ENCODE measurements at regions not wholly inside any gene's neighbourhood (a gene's known extent, or its start where the extent isn't known, plus 50 kb on each side); places are given as distances from the start of the nearest gene placed in this dataset.

DNA sequence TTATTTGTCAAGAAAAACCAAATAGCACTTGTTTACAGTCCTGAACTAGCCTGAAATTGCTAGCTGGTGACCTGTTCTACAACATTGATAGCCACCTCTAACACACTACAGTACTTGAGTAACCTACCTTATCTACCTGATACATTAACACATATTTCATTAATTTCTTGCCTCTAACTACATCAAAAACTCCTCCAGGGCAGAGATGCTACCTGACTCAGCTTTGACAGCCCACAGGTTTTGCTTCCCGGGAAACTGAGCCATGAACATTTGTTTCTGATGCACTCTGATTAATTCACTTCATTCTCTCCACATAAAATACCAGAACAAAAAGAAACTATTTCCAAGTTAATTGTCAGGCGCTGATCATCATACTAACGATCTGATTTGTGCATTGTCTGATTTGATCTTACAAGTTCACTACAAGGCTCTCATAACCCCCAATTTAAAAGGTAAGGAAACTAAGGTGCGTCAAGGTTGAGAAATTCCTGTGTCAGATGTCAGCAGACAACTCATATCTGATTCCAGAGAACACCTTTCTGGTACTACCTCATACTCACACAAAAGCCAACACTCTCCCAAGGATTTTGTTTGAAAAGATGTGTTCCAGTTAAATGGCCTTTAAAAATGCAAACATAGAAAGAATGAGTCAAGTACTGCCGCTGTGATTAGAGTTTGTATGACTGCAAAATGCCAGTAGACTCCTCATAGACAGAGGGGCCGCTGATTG is 768.7 kb downstream of the BCL11B start:
- H3K36me3 ChIP-seq (ENCODE audit: low read depth): no peaks in the 10 kb centered on the region
- no peaks in the 10 kb centered on the region for H3K27me3 ChIP-seq (ENCODE audit: insufficient read depth, poor library complexity, severe bottlenecking)
- H3K27ac ChIP-seq (ENCODE audit: poor library complexity, severe bottlenecking): peak overlapping the region; percentile 66
- peaks cover 54% of the 10 kb centered on the region for H3K4me1 ChIP-seq (ENCODE audit: insufficient read depth, poor library complexity, severe bottlenecking)
- H3K4me3 ChIP-seq (ENCODE audit: severe bottlenecking): no peak overlapping the region
- TF ChIP-seq, protein P1, sequence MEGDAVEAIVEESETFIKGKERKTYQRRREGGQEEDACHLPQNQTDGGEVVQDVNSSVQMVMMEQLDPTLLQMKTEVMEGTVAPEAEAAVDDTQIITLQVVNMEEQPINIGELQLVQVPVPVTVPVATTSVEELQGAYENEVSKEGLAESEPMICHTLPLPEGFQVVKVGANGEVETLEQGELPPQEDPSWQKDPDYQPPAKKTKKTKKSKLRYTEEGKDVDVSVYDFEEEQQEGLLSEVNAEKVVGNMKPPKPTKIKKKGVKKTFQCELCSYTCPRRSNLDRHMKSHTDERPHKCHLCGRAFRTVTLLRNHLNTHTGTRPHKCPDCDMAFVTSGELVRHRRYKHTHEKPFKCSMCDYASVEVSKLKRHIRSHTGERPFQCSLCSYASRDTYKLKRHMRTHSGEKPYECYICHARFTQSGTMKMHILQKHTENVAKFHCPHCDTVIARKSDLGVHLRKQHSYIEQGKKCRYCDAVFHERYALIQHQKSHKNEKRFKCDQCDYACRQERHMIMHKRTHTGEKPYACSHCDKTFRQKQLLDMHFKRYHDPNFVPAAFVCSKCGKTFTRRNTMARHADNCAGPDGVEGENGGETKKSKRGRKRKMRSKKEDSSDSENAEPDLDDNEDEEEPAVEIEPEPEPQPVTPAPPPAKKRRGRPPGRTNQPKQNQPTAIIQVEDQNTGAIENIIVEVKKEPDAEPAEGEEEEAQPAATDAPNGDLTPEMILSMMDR (IDR thresholded peaks at IDR 0.05; ENCODE audit: poor library complexity, severe bottlenecking): no peak
- ATAC-seq (ENCODE audit: low read depth): peak; percentile 40
- no peaks in the 10 kb centered on the region for H3K9me3 ChIP-seq (ENCODE audit: severe bottlenecking)
- DNase-seq (ENCODE audit: low spot score): no peak

DNA sequence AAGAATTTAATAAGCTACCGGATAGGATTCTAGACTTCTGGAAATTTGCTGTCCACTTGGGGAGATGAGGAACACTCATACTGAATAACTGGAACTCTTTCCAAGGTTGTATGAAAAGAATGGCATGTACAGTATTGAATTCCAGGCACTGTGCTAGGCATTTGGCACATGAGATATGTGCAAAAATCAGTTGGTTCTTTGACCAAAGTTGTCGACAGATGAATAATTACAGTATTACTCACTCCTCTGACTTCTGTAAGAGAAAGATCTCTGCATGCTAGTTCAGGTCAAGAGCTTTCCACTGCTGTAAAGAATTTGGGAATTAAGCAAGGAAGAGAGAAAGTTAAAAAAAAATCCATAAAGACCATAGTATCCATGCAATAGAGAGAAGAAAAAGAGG is 764.7 kb downstream of the BCL11B start:
- H3K27ac ChIP-seq (ENCODE audit: poor library complexity, severe bottlenecking): peak overlapping the region; percentile 27
- H3K9me3 ChIP-seq (ENCODE audit: severe bottlenecking): no peaks in the 10 kb centered on the region
- peak; percentile 64 for ATAC-seq (ENCODE audit: low read depth)
- H3K4me1 ChIP-seq (ENCODE audit: insufficient read depth, poor library complexity, severe bottlenecking): peaks cover 30% of the 10 kb centered on the region
- no peak for DNase-seq (ENCODE audit: low spot score)
- TF ChIP-seq, protein P1 (IDR thresholded peaks at IDR 0.05; ENCODE audit: poor library complexity, severe bottlenecking): no peak
- no peaks in the 10 kb centered on the region for H3K27me3 ChIP-seq (ENCODE audit: insufficient read depth, poor library complexity, severe bottlenecking)
- H3K36me3 ChIP-seq (ENCODE audit: low read depth): no peaks in the 10 kb centered on the region
- no peak overlapping the region for H3K4me3 ChIP-seq (ENCODE audit: severe bottlenecking)

- Histone ChIP-seq H3K4me3 (ENCODE audit: severe bottlenecking) (no peak overlapping the region), H3K4me1 (ENCODE audit: insufficient read depth, poor library complexity, severe bottlenecking) (peaks cover 10% of the 10 kb centered on the region), H3K27ac (ENCODE audit: poor library complexity, severe bottlenecking) (no peak overlapping the region), H3K9me3 (ENCODE audit: severe bottlenecking) (no peaks in the 10 kb centered on the region), H3K36me3 (ENCODE audit: low read depth) (no peaks in the 10 kb centered on the region), H3K27me3 (ENCODE audit: insufficient read depth, poor library complexity, severe bottlenecking) (no peaks in the 10 kb centered on the region)
- ATAC-seq (ENCODE audit: low read depth) (no peak), DNase-seq (ENCODE audit: low spot score) (no peak)
- TF ChIP-seq, protein P1 (IDR thresholded peaks at IDR 0.05; ENCODE audit: poor library complexity, severe bottlenecking): no peak
These were observed 761.6 kb downstream of the BCL11B start for GRCh38 chr14:98510392-98510791.

DNA sequence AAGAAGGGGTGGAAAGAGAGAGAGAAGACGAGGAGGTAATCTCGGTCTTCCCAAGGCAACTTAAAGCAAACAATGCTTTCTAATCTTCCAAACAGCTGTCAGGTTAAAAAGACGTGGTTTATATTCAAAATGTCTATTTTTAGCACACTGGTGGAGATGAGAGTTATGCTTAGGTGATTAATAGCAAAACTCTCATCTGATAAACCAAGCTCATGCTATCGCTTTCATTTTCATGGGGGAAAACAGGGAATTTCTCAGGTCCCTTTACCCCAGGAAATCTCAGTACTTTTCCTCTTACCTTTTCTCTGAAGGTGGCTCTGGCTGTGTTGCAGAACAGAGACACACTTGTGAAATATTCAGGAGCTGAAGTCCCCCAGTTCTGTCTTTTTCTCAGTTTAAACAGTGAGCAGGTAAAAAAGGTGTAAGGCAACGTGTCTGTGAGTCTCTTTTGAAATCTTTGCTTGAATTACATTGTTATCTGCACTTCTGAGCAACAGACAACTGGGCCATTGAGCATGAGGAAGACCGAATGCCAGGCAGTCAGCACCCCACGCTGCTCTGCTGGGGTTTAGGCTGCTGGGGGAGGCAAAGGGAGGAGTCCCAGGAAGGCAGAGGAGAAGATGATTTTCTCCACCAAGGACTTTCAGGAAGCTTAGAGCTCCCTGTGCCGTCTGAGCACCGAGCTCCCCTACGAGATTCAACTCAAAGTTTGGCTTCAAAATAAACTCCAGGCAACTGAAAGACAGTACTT is 759.3 kb downstream of the BCL11B start:
- TF ChIP-seq, protein P1 (IDR thresholded peaks at IDR 0.05; ENCODE audit: poor library complexity, severe bottlenecking): no peak
- DNase-seq (ENCODE audit: low spot score) (no peak), ATAC-seq (ENCODE audit: low read depth) (no peak)
- Histone ChIP-seq H3K9me3 (ENCODE audit: severe bottlenecking) (no peaks in the 10 kb centered on the region), H3K36me3 (ENCODE audit: low read depth) (no peaks in the 10 kb centered on the region), H3K27ac (ENCODE audit: poor library complexity, severe bottlenecking) (no peak overlapping the region), H3K27me3 (ENCODE audit: insufficient read depth, poor library complexity, severe bottlenecking) (no peaks in the 10 kb centered on the region), H3K4me1 (ENCODE audit: insufficient read depth, poor library complexity, severe bottlenecking) (peaks cover 2% of the 10 kb centered on the region), H3K4me3 (ENCODE audit: severe bottlenecking) (no peak overlapping the region)

GRCh38 chr14:98513558-98513957 is 758.4 kb downstream of the BCL11B start:
- Histone ChIP-seq H3K27ac (ENCODE audit: poor library complexity, severe bottlenecking) (no peak overlapping the region), H3K4me1 (ENCODE audit: insufficient read depth, poor library complexity, severe bottlenecking) (no peaks in the 10 kb centered on the region), H3K27me3 (ENCODE audit: insufficient read depth, poor library complexity, severe bottlenecking) (no peaks in the 10 kb centered on the region), H3K4me3 (ENCODE audit: severe bottlenecking) (no peak overlapping the region), H3K36me3 (ENCODE audit: low read depth) (no peaks in the 10 kb centered on the region), H3K9me3 (ENCODE audit: severe bottlenecking) (no peaks in the 10 kb centered on the region)
- no peak for ATAC-seq (ENCODE audit: low read depth)
- no peak for DNase-seq (ENCODE audit: low spot score)
- TF ChIP-seq, protein P1 (IDR thresholded peaks at IDR 0.05; ENCODE audit: poor library complexity, severe bottlenecking): no peak

All from RWPE2 (cell line).